ENCODE measurements at regions not wholly inside any gene's neighbourhood (a gene's known extent, or its start where the extent isn't known, plus 50 kb on each side); places are given as distances from the start of the nearest gene placed in this dataset.

DNA sequence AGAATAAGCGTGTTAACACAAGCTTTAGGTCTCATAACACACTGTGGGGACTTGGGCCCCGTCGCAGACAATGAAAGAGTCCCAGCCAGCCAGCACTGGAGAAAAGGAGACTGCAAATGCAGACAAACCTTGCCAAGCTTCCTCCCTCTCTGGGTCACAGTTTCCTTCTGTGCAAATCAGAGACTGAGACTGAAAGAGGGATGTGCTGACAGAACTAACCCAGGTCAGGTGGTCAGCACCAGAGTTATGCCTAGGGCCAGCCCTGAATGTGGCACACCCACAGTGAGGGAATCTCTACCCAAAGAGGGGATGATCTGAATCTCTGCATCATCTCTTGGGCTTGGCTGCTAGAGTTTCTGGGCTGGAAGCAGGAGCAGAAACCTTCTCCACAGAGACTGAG, 282.3 kb upstream of the CCL2 start:
- Histone ChIP-seq H3K4me1 (ENCODE audit: control insufficient read depth in 1 of 2, insufficient read depth in 2 of 2, low read length in 2 of 2) (peaks cover 10 to 18% of the 10 kb centered on the region in 2 donors), H3K9ac (ENCODE audit: insufficient read depth, low read length, poor library complexity, severe bottlenecking) (no peak overlapping the region), H4K20me1 (ENCODE audit: insufficient read depth, low read length) (no peaks in the 10 kb centered on the region), H3K27ac (ENCODE audit: low read depth in 1 of 2, low read length in 2 of 2) (no peak overlapping the region), H3K36me3 (replicated peaks in 1 of 2; ENCODE audit: control insufficient read depth in 1 of 2, insufficient read depth in 2 of 2, low read length in 2 of 2) (no peaks in the 10 kb centered on the region), H3K4me2 (replicated peaks; ENCODE audit: extremely low read depth, low read length, poor library complexity, severe bottlenecking) (no peak overlapping the region), H3K9me3 (replicated peaks in 1 of 2; ENCODE audit: control insufficient read depth in 1 of 2, insufficient read depth in 1 of 2, low read length in 2 of 2) (no peaks in the 10 kb centered on the region), H3K27me3 (ENCODE audit: control insufficient read depth in 2 of 2, insufficient read depth in 2 of 2, low read length in 2 of 2) (no peaks in the 10 kb centered on the region), H3K4me3 (replicated peaks in 1 of 3; ENCODE audit: low read depth in 2 of 3, low read length in 3 of 3) (no peak overlapping the region), H2AFZ (ENCODE audit: insufficient read depth, low read depth, low read length, poor library complexity, severe bottlenecking) (no peak overlapping the region), H3K79me2 (ENCODE audit: insufficient read depth, low read length) (no peaks in the 10 kb centered on the region)
- Mint-ChIP-seq H3K27ac (no peak overlapping the region), H3K4me3 (no peak overlapping the region), H3K27me3 (ENCODE audit: low read depth in 3 of 3) (peaks cover 3 to 11% (median 10%) of the 10 kb centered on the region in 3 donors), H3K9me3 (no peaks in the 10 kb centered on the region), H3K36me3 (no peaks in the 10 kb centered on the region), H3K4me1 (peaks cover 28% of the 10 kb centered on the region)
- TF ChIP-seq, protein P1, sequence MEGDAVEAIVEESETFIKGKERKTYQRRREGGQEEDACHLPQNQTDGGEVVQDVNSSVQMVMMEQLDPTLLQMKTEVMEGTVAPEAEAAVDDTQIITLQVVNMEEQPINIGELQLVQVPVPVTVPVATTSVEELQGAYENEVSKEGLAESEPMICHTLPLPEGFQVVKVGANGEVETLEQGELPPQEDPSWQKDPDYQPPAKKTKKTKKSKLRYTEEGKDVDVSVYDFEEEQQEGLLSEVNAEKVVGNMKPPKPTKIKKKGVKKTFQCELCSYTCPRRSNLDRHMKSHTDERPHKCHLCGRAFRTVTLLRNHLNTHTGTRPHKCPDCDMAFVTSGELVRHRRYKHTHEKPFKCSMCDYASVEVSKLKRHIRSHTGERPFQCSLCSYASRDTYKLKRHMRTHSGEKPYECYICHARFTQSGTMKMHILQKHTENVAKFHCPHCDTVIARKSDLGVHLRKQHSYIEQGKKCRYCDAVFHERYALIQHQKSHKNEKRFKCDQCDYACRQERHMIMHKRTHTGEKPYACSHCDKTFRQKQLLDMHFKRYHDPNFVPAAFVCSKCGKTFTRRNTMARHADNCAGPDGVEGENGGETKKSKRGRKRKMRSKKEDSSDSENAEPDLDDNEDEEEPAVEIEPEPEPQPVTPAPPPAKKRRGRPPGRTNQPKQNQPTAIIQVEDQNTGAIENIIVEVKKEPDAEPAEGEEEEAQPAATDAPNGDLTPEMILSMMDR (IDR thresholded peaks at IDR 0.05) = no peak
- no peak for DNase-seq
- WGBS (ENCODE audit: insufficient coverage) = no CpG with 5 or more reads among the region's 3 CpGs
- intact Hi-C loops (cut with micrococcal nuclease) = no loop called here

DNA sequence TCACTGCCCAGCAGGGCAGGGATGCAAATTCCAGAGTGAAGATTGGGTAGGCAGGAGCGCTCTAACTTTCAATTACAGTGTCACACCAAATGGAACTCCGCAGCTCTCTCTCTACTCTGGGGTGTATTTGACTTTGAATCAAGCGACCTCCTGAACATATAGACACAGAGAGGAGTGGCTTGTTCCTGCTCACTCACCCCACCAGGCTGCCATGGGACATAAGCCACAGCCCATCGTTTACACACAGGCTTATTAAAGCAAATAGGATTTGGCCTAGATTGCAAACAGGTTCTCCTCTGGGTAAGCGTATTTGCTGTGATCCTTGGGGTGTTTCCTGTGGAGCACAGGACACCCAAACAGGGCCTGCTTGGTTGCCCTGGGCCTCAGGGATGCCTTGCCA, 281.6 kb upstream of the CCL2 start:
- intact Hi-C loops (cut with micrococcal nuclease) = no loop called here
- no peak overlapping the region for H3K27ac Mint-ChIP-seq
- Histone ChIP-seq H3K9me3 (replicated peaks in 1 of 2; ENCODE audit: control insufficient read depth in 1 of 2, insufficient read depth in 1 of 2, low read length in 2 of 2) (no peaks in the 10 kb centered on the region), H3K36me3 (replicated peaks in 1 of 2; ENCODE audit: control insufficient read depth in 1 of 2, insufficient read depth in 2 of 2, low read length in 2 of 2) (no peaks in the 10 kb centered on the region), H4K20me1 (ENCODE audit: insufficient read depth, low read length) (no peaks in the 10 kb centered on the region), H3K4me3 (replicated peaks in 1 of 3; ENCODE audit: low read depth in 2 of 3, low read length in 3 of 3) (no peak overlapping the region), H3K4me2 (replicated peaks; ENCODE audit: extremely low read depth, low read length, poor library complexity, severe bottlenecking) (no peak overlapping the region), H3K27ac (ENCODE audit: low read depth in 1 of 2, low read length in 2 of 2) (no peak overlapping the region), H2AFZ (ENCODE audit: insufficient read depth, low read depth, low read length, poor library complexity, severe bottlenecking) (no peak overlapping the region), H3K27me3 (ENCODE audit: control insufficient read depth in 2 of 2, insufficient read depth in 2 of 2, low read length in 2 of 2) (no peaks in the 10 kb centered on the region), H3K79me2 (ENCODE audit: insufficient read depth, low read length) (no peaks in the 10 kb centered on the region), H3K9ac (ENCODE audit: insufficient read depth, low read length, poor library complexity, severe bottlenecking) (no peak overlapping the region), H3K4me1 (ENCODE audit: control insufficient read depth in 1 of 2, insufficient read depth in 2 of 2, low read length in 2 of 2) (peaks cover 3 to 11% of the 10 kb centered on the region in 2 donors)
- peaks cover 21% of the 10 kb centered on the region for H3K4me1 Mint-ChIP-seq
- peaks cover 3 to 6% (median 5%) of the 10 kb centered on the region in 3 donors for H3K27me3 Mint-ChIP-seq (ENCODE audit: low read depth in 3 of 3)
- no peak overlapping the region for H3K4me3 Mint-ChIP-seq
- no peaks in the 10 kb centered on the region for H3K9me3 Mint-ChIP-seq
- no peak for DNase-seq
- no CpG with 5 or more reads among the region's 5 CpGs for WGBS (ENCODE audit: insufficient coverage)
- TF ChIP-seq, protein P1 (IDR thresholded peaks at IDR 0.05) = no peak
- H3K36me3 Mint-ChIP-seq = no peaks in the 10 kb centered on the region

All from CD14-positive monocyte (primary cell).